ENCODE measurements at regions not wholly inside any gene's neighbourhood (a gene's known extent, or its start where the extent isn't known, plus 50 kb on each side); places are given as distances from the start of the nearest gene placed in this dataset.

- no peak for TF ChIP-seq CTCF (IDR thresholded peaks at IDR 0.05; ENCODE audit: low read depth, low read length)
- in situ Hi-C loops (cut with HindIII; ENCODE audit: low sequenced_read_pairs) = no loop called here
- H3K4me3 ChIP-seq (ENCODE audit: low read depth, low read length) = no peak overlapping the region
- no peak for DNase-seq (ENCODE audit: low read depth, low spot score)
These were observed 87.6 kb upstream of the PICALM start for GRCh38 chr11:86156397-86156955.

GRCh38 chr11:86155200-86155844, 86.4 kb upstream of the PICALM start:
- H3K4me3 ChIP-seq (ENCODE audit: low read depth, low read length) = no peak overlapping the region
- no peak for TF ChIP-seq CTCF (IDR thresholded peaks at IDR 0.05; ENCODE audit: low read depth, low read length)
- in situ Hi-C loops (cut with HindIII; ENCODE audit: low sequenced_read_pairs) = no loop called here
- DNase-seq (ENCODE audit: low read depth, low spot score) = no peak

- DNase-seq (ENCODE audit: low read depth, low spot score) = no peak
- in situ Hi-C loops (cut with HindIII; ENCODE audit: low sequenced_read_pairs) = no loop called here
- no peak for TF ChIP-seq CTCF (IDR thresholded peaks at IDR 0.05; ENCODE audit: low read depth, low read length)
- H3K4me3 ChIP-seq (ENCODE audit: low read depth, low read length) = no peak overlapping the region
These were observed 84.6 kb upstream of the PICALM start for GRCh38 chr11:86153439-86153838.

- no peak for TF ChIP-seq CTCF (IDR thresholded peaks at IDR 0.05; ENCODE audit: low read depth, low read length)
- no peak overlapping the region for H3K4me3 ChIP-seq (ENCODE audit: low read depth, low read length)
- in situ Hi-C loops (cut with HindIII; ENCODE audit: low sequenced_read_pairs) = no loop called here
- DNase-seq (ENCODE audit: low read depth, low spot score) = no peak
These were observed 84.0 kb upstream of the PICALM start for GRCh38 chr11:86152901-86153300.

GRCh38 chr11:86152006-86152862, 83.3 kb upstream of the PICALM start:
- no peak overlapping the region for H3K4me3 ChIP-seq (ENCODE audit: low read depth, low read length)
- peak; percentile 60 for DNase-seq (ENCODE audit: low read depth, low spot score)
- TF ChIP-seq CTCF (IDR thresholded peaks at IDR 0.05; ENCODE audit: low read depth, low read length) = no peak
- in situ Hi-C loops (cut with HindIII; ENCODE audit: low sequenced_read_pairs) = no loop called here

- in situ Hi-C loops (cut with HindIII; ENCODE audit: low sequenced_read_pairs) = no loop called here
- peak; percentile 75 for DNase-seq (ENCODE audit: low read depth, low spot score)
- no peak for TF ChIP-seq CTCF (IDR thresholded peaks at IDR 0.05; ENCODE audit: low read depth, low read length)
- no peak overlapping the region for H3K4me3 ChIP-seq (ENCODE audit: low read depth, low read length)
These were observed 82.5 kb upstream of the PICALM start for GRCh38 chr11:86151174-86152005.

Measured in astrocyte of the spinal cord (primary cell).